ENCODE measurements at regions not wholly inside any gene's neighbourhood (a gene's known extent, or its start where the extent isn't known, plus 50 kb on each side); places are given as distances from the start of the nearest gene placed in this dataset.

GRCh38 chr4:56209767-56210166, 177.5 kb downstream of the AASDH start:
- Mint-ChIP-seq H3K27me3 (ENCODE audit: unreplicated experiment) (no peaks in the 10 kb centered on the region), H3K36me3 (ENCODE audit: low read depth, unreplicated experiment) (peaks cover 22% of the 10 kb centered on the region), H3K27ac (ENCODE audit: unreplicated experiment) (no peak overlapping the region), H3K4me1 (ENCODE audit: unreplicated experiment) (peaks cover 2% of the 10 kb centered on the region), H3K4me3 (ENCODE audit: unreplicated experiment) (no peak overlapping the region), H3K9me3 (ENCODE audit: unreplicated experiment) (peaks cover 10% of the 10 kb centered on the region)
- DNase-seq (ENCODE audit: low spot score), result no peak
- TF ChIP-seq CTCF (IDR thresholded peaks at IDR 0.05; ENCODE audit: unreplicated experiment), result no peak

- Mint-ChIP-seq H3K4me3 (ENCODE audit: unreplicated experiment) (no peak overlapping the region), H3K27ac (ENCODE audit: unreplicated experiment) (no peak overlapping the region), H3K4me1 (ENCODE audit: unreplicated experiment) (peaks cover 2% of the 10 kb centered on the region), H3K27me3 (ENCODE audit: unreplicated experiment) (no peaks in the 10 kb centered on the region), H3K36me3 (ENCODE audit: low read depth, unreplicated experiment) (peaks cover 22% of the 10 kb centered on the region), H3K9me3 (ENCODE audit: unreplicated experiment) (peaks cover 10% of the 10 kb centered on the region)
- no peak for TF ChIP-seq CTCF (IDR thresholded peaks at IDR 0.05; ENCODE audit: unreplicated experiment)
- no peak for DNase-seq (ENCODE audit: low spot score)
Observed at GRCh38 chr4:56208103-56208502, 179.2 kb downstream of the AASDH start.

GRCh38 chr4:56206258-56206657, 181.0 kb downstream of the AASDH start:
- Mint-ChIP-seq H3K4me1 (ENCODE audit: unreplicated experiment) (peaks cover 2% of the 10 kb centered on the region), H3K4me3 (ENCODE audit: unreplicated experiment) (no peak overlapping the region), H3K27ac (ENCODE audit: unreplicated experiment) (no peak overlapping the region), H3K27me3 (ENCODE audit: unreplicated experiment) (no peaks in the 10 kb centered on the region), H3K9me3 (ENCODE audit: unreplicated experiment) (peaks cover 3% of the 10 kb centered on the region), H3K36me3 (ENCODE audit: low read depth, unreplicated experiment) (peaks cover 14% of the 10 kb centered on the region)
- no peak for TF ChIP-seq CTCF (IDR thresholded peaks at IDR 0.05; ENCODE audit: unreplicated experiment)
- no peak for DNase-seq (ENCODE audit: low spot score)

- Mint-ChIP-seq H3K9me3 (ENCODE audit: unreplicated experiment) (no peaks in the 10 kb centered on the region), H3K36me3 (ENCODE audit: low read depth, unreplicated experiment) (no peaks in the 10 kb centered on the region), H3K27ac (ENCODE audit: unreplicated experiment) (no peak overlapping the region), H3K4me1 (ENCODE audit: unreplicated experiment) (no peaks in the 10 kb centered on the region), H3K27me3 (ENCODE audit: unreplicated experiment) (no peaks in the 10 kb centered on the region), H3K4me3 (ENCODE audit: unreplicated experiment) (no peak overlapping the region)
- no peak for DNase-seq (ENCODE audit: low spot score)
- TF ChIP-seq CTCF (IDR thresholded peaks at IDR 0.05; ENCODE audit: unreplicated experiment), result no peak
Observed at GRCh38 chr4:56200275-56200674, 187.0 kb downstream of the AASDH start.

GRCh38 chr4:56198265-56198664, 189.0 kb downstream of the AASDH start:
- Mint-ChIP-seq H3K4me3 (ENCODE audit: unreplicated experiment) (no peak overlapping the region), H3K27me3 (ENCODE audit: unreplicated experiment) (no peaks in the 10 kb centered on the region), H3K4me1 (ENCODE audit: unreplicated experiment) (no peaks in the 10 kb centered on the region), H3K27ac (ENCODE audit: unreplicated experiment) (no peak overlapping the region), H3K36me3 (ENCODE audit: low read depth, unreplicated experiment) (no peaks in the 10 kb centered on the region), H3K9me3 (ENCODE audit: unreplicated experiment) (no peaks in the 10 kb centered on the region)
- no peak for DNase-seq (ENCODE audit: low spot score)
- TF ChIP-seq CTCF (IDR thresholded peaks at IDR 0.05; ENCODE audit: unreplicated experiment), result no peak
